NCI-H510A treated with DMSO at 0.1 percent for 48 hours (cell line): ENCODE measurements at regions not wholly inside any gene's neighbourhood (a gene's known extent, or its start where the extent isn't known, plus 50 kb on each side); places are given as distances from the start of the nearest gene placed in this dataset.
"Not testable (repeated sequence)": the region's sequence is repeated elsewhere in the genome, so short reads cannot be mapped to it uniquely, and the experiment has no call there.

Source experiments
- DNase-seq: peaks from one replicate; lab custom pipeline; 2025; lab: John Stamatoyannopoulos, UW

DNA sequence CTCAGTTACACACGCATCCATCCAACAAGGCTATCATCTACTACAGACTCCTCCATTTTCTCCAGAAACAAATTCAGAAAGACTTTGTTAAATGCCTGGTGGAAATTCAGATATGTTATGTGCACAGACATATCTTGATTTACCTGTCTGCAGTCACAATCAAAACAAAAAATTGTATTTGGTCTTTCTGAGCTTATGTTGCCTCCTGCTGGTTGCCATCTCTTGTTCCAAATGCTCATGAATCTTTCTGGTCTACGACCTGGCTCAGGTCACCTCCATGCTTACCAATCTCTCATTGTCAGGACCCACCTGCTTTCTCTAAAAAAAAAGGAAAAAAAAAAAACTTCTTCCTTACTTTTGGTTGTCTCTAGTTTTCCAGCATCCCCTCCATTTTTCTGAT lies 169.2 kb upstream of the PLXNC1 start:
- DNase-seq: no peak

DNA sequence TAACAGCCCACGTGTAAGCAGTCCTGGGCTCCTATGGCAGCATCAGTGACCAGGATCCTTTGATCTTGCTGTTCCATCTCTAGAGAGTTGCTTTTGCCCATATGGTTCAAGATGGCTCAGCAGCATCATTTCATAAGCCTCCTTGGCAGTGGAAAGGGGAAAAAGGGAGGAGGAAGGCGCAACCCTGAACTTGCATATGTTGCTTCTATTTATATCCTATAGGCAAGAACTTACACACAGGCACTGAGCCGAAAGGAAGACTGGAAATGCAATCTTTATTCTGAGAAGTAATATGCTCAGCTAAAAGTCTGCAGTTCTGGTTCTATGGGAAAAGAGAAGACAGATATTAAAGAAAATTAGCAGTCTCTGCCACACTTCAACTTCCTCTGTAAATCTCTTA lies 167.7 kb upstream of the PLXNC1 start:
- no peak for DNase-seq

DNA sequence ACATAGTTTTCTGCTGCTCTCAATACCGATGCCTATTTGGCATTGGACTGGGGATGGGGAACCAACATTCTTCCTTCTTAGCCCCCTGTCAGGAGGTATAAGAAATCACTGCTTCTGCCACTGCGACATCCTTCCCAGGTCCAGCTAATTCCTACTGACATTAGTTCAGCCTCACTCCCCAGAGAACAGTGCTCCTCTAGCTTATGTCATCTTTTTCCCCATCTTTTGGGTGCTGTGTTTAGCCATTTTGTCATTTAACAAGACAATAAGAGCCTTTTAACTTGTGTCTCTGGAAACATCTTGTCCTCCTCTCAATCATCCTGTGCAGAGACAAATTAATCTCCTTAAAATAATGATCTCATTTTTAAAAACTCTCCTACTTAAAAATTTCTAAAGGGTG lies 167.0 kb upstream of the PLXNC1 start:
- no peak for DNase-seq

DNA sequence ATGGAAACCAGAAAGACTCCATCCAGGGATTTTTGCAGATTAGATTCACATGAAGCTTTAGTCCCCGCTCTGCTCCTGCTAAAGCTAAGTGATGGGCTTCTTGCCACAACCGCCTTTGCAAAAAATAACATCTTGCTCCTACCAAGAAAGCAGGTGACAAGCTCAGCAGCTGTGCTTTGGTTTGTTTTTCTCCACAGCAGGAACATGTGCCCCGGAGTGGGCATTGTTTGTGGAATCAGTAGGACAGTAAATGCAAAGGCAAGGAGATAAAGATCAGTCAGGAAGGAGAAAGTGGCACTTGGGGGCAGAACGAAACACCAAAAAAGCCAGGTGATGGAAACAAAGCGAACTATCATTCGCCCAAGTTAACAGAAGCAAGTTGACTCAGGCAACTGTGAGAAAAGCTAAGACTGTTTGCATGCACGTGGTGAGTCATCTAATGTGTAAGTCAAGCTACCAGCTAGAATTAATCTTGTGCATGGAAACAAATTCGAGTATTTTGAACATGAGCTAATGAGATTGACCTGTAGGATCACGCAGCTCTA lies 165.5 kb upstream of the PLXNC1 start:
- peak; percentile 20 for DNase-seq

DNA sequence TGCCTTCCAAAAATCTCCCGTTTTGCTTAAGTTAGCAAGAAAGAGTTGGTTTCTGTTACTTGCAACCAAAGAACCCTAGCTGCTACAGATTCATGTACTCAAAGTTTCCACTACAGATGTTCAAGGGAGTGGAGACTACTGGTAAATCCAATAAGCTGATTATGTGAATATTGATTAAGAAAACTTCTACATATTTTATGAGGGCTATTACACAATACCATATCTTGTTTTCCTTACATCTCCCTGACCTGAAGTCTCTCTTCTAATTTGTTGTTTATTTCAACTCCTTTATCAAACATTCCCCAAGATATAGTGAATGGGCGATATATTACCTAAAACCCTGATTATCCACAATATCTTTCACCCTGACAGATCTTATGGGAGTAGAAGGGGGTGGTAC lies 164.4 kb upstream of the PLXNC1 start:
- no peak for DNase-seq

DNA sequence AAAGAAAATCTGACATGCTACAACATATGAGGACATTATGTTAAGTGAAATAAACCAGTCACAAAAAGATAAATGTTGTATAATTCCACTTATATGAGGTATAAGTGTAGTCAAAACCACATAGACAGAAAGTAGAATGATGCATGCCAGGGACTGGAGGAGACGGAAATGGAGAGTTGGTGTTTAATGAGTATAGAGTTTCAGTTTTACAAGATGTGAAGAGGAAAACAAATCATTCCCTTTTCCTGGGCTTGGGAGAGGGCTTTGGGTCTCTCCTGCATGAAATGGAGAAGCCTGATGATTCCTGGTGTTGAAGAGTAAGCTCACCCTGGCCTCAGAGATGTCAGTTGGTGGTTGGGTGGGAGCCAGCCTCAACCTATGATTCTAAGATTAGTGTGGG lies 158.4 kb upstream of the PLXNC1 start:
- DNase-seq: peak; percentile 86

DNA sequence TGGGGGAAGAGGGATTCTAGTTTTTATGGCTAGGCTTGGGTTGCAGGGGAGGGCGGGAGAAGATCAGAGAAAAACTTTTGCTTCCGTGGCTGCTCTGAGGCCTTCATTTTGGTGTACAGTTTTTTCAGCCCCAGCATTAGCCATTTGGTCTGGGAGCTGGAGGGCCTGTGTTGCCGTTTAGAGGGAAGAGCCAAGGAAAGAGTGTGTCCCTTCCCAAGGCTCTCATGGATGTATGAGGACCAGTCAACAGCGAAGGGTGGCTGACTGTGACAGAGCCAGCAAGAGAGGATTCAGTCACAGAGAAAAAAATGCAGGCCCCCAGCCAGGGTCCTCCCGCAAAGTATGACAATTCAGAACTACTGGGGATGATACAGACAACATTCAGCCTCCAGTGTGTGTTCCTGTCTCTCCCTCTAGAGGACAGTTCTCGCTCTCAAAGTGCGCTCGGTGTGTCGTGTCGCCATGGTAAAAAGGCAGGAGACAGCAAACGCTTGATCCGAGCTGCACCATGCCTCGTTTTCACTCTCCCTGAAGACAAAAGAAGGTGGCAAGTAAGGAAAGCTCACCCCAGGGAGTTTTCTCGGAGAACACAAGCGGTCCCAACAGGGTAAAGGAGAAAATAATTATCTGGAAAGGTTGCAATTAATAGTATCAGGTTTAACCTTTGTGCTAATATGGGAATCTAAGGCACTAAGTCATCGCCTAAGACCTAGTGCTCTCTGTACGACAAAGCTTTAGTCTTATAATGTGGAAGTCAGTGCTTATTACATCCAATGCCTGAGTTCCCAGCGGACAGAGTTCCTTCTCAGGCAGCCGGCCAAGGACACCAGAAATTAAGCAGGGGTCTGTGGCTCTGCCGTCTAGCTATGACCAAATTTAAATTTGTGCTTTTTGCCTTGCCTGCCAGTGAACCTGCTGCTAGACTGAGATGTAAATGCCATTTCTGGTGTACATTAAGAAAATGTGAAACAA lies 157.3 kb upstream of the PLXNC1 start:
- DNase-seq: peak; percentile 29

DNA sequence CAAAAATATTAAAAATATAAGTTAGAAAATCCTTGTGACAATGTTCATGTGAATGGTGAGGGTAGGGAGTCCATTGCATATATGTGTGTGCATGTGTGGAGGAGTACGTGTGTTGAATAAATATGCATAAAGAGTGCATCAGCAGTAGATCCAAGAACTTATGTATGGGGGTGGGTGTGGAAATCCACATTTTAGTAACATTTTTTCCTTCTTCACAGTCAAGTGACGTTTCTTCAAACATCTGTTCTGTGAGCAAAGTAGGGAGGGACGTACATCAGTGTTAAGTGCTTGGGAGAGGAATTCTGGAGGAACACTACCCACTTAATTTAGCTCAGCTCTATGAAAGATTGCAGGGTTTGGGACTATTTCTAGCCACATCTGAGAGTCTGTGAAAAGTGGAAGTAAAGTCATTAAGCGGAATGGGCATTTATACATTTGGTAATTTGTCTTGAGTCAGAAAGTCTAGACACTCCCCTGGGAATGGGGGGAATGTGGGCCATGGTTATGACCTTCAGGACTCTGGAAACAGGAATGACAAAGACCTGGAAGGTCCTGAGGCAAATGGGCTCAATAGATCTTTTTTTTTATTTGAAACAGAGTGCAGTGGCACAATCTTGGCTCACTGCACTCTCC lies 156.4 kb upstream of the PLXNC1 start:
- no peak for DNase-seq

DNA sequence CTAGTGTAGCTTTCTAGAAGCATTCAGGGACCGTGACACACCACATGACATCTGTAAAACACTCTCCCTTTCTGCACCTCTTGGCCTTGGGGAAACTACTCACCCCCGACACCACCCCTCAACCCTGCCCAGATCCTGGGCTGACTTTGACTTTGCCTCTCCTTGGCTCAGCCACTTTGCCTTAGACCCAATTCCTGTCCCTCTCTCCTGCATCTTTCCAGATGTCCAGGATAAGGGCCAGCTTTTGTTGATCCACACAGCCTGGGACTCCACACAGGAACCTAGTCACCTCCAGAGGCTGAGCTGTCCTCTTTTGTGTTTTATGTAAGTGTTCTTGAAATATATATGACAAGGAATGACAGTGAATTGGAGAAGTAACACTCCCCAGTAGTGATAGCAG lies 153.7 kb upstream of the PLXNC1 start:
- no peak for DNase-seq

DNA sequence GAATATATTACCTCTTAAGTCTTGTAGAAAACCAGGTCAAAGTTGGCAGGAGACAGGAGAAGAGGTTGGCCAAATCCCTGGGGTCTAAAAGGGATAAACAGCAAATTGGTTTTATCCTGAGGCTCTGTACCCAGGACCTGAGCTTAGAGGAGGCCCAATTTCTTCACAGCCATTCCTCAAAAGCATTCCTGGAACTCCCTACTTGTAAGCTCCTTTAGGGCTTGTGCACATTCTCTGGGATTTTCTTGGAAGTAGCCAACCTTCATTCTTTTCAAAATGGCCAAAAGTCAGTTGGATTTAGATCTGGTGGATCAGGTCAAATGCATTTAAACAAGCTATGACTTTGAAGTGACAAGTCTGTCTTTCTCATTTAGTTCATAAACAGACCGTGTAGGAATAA lies 152.1 kb upstream of the PLXNC1 start:
- no peak for DNase-seq

DNA sequence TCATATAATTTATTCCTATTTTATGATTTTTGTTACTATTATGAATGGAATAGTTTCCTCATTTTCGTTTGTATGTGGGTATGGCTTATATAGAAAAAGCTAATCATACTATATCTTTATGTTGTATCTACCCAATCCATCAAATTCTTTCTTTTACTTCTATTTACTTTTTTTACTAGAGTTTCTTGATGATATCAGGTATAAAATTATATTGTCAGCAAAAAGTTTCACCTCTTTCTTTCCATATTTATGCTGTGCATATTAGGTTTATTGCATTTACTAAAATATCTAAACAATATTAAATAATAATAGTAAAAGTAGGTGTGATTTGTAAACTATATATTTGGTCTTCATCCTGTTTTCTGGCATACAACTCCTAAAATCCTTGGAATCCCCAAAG lies 146.7 kb upstream of the PLXNC1 start:
- no peak for DNase-seq

DNA sequence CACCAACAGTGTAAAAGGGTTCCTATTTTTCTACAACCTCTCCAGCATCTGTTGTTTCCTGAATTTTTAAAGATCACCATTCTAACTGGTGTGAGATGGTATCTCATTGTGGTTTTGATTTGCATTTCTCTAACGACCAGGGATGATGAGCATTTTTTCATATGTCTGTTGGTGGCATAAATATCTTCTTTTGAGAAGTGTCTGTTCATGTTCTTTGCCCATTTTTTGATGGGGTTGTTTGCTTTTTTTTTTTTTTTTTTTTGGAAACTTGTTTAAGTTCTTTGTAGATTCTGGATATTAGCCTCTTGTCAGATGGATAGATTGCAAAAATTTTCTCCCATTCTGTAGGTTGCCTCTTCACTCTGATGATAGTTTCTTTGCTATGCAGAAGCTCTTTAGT lies 145.5 kb upstream of the PLXNC1 start:
- DNase-seq: not testable (repeated sequence)

DNA sequence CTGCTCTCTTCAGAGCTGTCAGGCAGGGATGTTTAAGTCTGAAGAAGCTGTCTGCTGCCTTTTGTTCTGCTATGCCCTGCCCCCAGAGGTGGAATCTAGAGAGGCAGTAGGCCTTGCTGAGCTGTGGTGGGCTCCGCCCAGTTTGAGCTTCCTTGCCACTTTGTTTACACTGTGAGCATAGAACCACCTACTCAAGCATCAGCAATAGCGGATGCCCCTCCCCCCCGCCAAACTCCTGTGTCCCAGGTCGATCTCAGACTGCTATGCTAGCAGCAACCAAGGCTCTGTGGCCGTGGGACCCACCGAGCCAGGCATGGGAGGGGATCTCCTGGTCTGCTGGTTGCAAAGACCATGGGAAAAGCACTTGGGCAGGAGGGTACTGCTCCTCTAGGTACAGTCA lies 140.5 kb upstream of the PLXNC1 start:
- DNase-seq: not testable (repeated sequence)

DNA sequence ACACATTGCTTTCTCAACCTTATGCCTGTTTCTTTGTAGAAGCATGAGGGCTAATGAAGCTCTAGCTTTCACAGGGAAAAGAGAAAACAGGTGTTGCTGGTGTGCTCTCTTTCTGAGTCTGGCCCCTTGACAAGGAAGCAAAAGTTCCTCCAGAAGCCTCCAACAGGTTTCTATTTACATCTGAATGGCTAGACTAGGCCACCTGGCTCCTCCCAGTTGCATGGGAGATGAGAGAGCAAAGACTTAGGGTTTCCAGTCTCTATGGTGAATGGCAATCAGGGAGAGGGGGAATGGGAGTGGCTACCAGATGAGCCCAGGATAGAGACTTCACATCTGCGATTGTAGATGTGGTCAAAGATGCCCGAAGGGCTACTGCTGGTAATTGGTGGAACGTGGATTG lies 138.1 kb upstream of the PLXNC1 start:
- no peak for DNase-seq

DNA sequence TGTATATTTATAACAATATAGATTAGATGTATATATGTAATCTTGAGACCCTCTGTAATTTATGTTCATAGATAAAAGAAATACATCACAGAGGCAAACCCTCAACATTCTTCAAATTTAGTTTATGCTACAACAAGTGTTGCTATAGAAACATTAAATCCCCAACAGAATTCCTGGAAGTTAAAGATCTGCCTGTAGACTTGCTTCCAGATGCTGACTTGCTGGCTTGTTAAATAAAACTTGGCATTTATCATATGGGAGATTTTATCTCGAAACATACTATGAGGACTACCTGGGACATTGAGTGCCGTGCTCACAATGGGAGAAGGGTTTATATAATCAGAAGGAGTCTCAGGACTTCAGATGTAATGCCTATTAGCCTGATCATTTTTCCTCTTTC lies 136.3 kb upstream of the PLXNC1 start:
- DNase-seq: no peak

DNA sequence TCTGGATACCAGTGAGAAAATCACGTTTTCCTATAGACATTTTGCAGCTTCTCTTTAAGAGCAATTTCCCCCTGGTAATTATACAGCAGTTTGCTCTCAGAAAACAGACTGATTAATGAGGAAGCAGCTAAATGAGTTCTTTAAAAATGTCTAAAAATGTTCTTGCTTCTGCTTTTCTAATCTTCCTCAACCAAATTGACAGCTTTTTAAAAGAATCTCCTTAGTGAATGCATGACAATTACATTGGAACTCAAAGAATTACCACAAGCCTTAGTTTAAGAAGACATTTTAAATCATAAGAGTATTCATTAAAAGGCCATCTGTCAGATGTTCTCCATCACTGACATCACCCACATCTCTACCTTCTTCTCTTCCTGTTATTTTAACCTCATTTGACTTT lies 135.8 kb upstream of the PLXNC1 start:
- no peak for DNase-seq

DNA sequence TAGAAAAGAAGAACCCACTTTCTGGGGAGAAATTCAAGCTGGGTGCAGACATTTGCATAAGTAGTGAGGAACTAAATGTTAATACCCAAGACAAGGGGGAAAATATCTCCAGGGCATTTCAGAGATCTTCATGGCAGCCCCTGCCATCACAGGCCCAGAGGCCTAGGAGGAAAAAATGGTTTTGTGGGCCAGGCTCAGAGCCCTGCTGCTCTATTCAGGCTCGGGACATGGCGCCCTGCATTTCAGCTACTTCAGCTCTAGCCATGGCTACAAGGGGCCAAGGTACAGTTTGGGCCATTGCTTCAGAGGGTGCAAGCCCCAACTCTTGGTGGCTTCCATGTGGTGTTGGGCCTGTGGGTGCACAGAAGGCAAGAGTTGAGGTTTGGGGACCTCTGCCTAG lies 131.1 kb upstream of the PLXNC1 start:
- DNase-seq: not testable (repeated sequence)

DNA sequence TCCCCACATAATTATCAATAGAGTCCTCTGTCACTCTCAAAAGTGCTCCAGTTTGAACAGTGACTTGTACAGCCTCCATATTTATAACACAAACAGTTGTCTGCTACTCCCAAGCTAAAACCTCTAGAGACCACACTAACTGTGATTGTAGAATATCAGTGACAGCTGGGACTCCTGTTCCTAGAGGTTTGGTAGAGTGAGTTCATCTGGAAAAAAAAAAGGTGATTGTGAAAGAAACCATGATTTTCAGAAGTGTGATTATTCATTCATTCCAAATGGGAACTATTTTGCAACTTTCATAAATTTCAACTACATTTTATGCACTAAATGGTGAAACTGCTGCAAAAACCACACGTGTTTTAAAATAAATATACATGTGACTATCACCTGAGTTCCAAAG lies 128.0 kb upstream of the PLXNC1 start:
- DNase-seq: no peak

DNA sequence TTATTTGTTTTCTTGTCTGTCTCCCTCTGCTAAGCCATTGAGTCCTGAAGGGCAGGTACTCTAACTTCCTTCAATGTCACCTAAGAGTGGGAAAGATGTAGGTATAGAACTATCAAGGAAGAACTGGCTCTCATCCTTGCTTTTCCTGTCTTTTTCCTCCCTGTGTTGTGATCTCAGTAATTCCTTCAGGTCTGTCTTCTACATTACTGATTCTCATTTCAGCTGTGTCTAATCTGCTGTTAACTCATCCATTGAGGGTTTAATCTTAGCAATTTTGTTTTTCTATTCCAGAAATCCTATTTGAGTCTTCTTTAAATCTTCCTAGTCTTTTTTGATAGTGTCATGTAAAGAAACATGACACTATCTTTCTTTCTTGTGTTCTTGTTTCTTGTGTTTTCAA lies 124.5 kb upstream of the PLXNC1 start:
- DNase-seq: no peak

DNA sequence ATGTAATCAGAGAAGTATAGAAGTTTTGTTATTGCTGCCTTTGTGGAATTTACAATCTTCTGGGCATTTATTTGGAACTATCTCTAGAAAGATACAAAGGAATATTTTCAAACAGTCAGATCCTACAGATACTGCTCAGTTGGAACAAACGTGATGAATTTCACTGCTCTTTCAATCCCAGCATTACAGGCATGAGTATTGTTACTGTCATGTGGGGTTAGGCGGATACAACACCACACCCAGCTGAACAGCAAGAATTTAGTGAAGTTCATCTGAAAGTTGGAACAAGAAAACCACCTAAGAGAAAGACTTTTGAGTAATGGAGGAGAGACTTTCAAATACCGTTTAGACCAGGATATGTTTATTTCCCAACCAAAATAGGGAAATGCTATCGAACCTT lies 123.3 kb upstream of the PLXNC1 start:
- DNase-seq: no peak

DNA sequence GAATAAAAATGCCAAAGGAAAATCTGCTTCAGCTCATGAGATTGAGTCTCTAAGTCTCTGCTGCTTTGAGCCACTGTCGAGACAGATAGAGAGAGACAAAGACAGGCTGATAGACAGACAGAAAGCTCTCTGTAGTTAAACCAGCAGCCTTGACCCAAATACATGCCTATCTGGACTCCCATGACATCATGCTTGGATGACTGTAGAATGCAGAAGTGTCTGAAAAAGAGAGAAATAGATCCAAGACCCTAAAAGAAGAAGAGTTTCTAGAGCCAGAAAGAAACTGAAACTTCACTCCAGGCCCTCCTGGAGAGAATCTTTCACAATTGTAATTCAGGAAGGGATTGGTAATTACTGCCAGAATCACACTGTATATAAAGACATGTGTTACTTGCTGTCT lies 122.6 kb upstream of the PLXNC1 start:
- DNase-seq: no peak

DNA sequence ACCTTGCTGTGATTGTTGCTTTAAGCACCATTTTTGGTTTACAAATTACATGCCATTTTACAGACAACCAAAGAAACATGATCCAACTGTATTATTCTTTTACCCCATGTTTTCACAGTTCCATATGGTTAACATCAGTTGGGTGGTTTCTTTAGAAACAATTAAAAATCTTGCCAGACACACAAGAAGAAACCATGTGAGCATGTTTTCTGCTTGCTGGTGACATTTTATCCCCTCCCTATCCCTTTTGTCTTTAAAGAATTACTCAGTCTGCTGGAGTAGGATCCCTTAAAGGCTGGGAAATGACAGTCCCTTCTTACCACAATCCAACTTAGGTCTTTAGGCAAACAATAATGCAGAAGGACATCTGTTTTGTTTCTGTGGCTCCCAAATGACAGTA lies 121.8 kb upstream of the PLXNC1 start:
- no peak for DNase-seq

DNA sequence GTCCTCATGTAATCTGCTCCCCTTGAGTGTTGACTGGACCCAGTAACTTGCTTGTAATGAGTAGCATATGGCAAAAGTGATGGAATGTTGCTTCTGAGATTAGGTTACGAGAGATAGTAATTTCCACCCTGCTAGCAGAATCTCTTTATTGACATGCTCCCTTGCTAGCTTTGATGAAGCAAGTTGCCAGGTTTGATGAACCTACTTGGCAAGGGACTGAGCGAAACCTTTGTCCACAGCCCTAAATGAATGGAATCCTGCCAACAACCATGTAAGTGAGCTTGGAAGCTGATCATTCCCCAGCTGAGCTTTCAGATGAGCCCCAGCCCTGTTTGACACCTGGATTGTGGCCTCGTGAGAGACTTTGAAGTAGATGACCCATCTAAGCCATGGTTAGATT lies 120.8 kb upstream of the PLXNC1 start:
- no peak for DNase-seq
